ENCODE measurements at regions not wholly inside any gene's neighbourhood (a gene's known extent, or its start where the extent isn't known, plus 50 kb on each side); places are given as distances from the start of the nearest gene placed in this dataset.

DNA sequence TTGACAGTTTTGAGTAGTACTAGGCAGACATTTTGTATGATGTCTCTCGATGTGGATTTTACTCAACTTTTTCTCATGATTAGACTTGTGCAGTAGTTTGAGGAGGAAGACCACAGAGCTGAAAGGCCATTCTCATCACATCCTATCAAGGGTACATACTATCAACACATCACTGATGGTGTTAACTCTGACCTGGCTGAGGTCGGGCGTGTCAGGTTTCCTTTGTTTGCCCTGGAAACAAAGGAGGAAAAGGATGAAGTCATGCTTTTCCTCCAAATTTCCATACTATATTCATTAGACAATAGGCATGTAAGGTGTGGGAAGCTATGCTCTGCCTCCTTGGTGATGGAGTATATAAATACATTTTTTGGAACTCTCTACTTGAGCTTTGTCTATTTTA is 211.1 kb downstream of the DSEL start:
- no CpG with 5 or more reads among the region's 3 CpGs for WGBS (ENCODE audit: extremely low coverage, insufficient read length, low lambda C conversion rate)
- Histone ChIP-seq H3K4me2 (ENCODE audit: insufficient read depth, insufficient read length, low read length) (no peak overlapping the region), H3K23ac (ENCODE audit: insufficient read length, low read depth, low read length) (no peak overlapping the region), H2BK120ac (ENCODE audit: low read depth, low read length, poor library complexity, severe bottlenecking) (no peak overlapping the region), H4K5ac (ENCODE audit: insufficient read length, low read depth, low read length) (no peak overlapping the region), H2BK15ac (ENCODE audit: low read depth, low read length) (no peak overlapping the region), H3K9me3 (ENCODE audit: control insufficient read depth, low read depth, low read length) (peaks cover 4% of the 10 kb centered on the region), H3K23me2 (ENCODE audit: insufficient read length, low read depth, low read length, poor library complexity, severe bottlenecking) (no peaks in the 10 kb centered on the region), H3K56ac (ENCODE audit: insufficient read length, low read depth, low read length) (no peak overlapping the region), H3K4ac (ENCODE audit: low read depth, low read length) (no peak overlapping the region), H2BK12ac (ENCODE audit: insufficient read length, low read depth, low read length) (no peak overlapping the region), H2AFZ (ENCODE audit: low read length) (no peak overlapping the region), H3K14ac (ENCODE audit: insufficient read depth, low read length) (no peak overlapping the region), H2AK5ac (ENCODE audit: insufficient read length, low read length) (no peak overlapping the region), H4K8ac (replicated peaks; ENCODE audit: insufficient read length, low read depth, low read length) (no peak overlapping the region), H2BK20ac (ENCODE audit: low read depth, low read length, poor library complexity, severe bottlenecking) (no peak overlapping the region), H3K4me1 (ENCODE audit: insufficient read depth, low read length) (no peaks in the 10 kb centered on the region), H3K27me3 (ENCODE audit: insufficient read depth, low read length) (no peaks in the 10 kb centered on the region), H3T11ph (ENCODE audit: low read length) (no peak overlapping the region), H3K79me1 (ENCODE audit: insufficient read depth, low read depth, low read length, poor library complexity, severe bottlenecking) (no peaks in the 10 kb centered on the region), H3K9ac (ENCODE audit: extremely low read depth, insufficient read length, low read length) (no peak overlapping the region), H3K18ac (ENCODE audit: insufficient read length, low read depth, low read length) (no peak overlapping the region), H2BK5ac (ENCODE audit: insufficient read length, low read length) (no peak overlapping the region), H3K79me2 (ENCODE audit: insufficient read depth, low read length) (no peaks in the 10 kb centered on the region), H4K20me1 (ENCODE audit: control insufficient read depth, insufficient read depth, insufficient read length) (no peaks in the 10 kb centered on the region), H4K91ac (ENCODE audit: insufficient read length, low read depth, low read length) (no peak overlapping the region), H3K27ac (ENCODE audit: insufficient read length, low read depth, low read length) (no peak overlapping the region)
- H3K36me3 Mint-ChIP-seq (ENCODE audit: insufficient read depth in 1 of 3, low read depth in 3 of 3), result peaks cover 7 to 11% (median 8%) of the 10 kb centered on the region in 3 experiments
- no peak overlapping the region for H3K27ac Mint-ChIP-seq
- DNase-seq, result no peak
- TF ChIP-seq, protein P1, sequence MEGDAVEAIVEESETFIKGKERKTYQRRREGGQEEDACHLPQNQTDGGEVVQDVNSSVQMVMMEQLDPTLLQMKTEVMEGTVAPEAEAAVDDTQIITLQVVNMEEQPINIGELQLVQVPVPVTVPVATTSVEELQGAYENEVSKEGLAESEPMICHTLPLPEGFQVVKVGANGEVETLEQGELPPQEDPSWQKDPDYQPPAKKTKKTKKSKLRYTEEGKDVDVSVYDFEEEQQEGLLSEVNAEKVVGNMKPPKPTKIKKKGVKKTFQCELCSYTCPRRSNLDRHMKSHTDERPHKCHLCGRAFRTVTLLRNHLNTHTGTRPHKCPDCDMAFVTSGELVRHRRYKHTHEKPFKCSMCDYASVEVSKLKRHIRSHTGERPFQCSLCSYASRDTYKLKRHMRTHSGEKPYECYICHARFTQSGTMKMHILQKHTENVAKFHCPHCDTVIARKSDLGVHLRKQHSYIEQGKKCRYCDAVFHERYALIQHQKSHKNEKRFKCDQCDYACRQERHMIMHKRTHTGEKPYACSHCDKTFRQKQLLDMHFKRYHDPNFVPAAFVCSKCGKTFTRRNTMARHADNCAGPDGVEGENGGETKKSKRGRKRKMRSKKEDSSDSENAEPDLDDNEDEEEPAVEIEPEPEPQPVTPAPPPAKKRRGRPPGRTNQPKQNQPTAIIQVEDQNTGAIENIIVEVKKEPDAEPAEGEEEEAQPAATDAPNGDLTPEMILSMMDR (conservative IDR thresholded peaks at IDR 0.05), result no peak
- H3K4me1 Mint-ChIP-seq, result no peaks in the 10 kb centered on the region
- H3K9me3 Mint-ChIP-seq, result peaks cover 11 to 13% of the 10 kb centered on the region in 2 experiments
- no peaks in the 10 kb centered on the region for H3K27me3 Mint-ChIP-seq (ENCODE audit: low read depth)
- no peak overlapping the region for H3K4me3 Mint-ChIP-seq
